ENCODE measurements at regions not wholly inside any gene's neighbourhood (a gene's known extent, or its start where the extent isn't known, plus 50 kb on each side); places are given as distances from the start of the nearest gene placed in this dataset.

- H3K9me3 ChIP-seq (ENCODE audit: low read length) = no peaks in the 10 kb centered on the region
- H3K4me1 ChIP-seq (ENCODE audit: insufficient read depth, low read length) = peaks cover 52% of the 10 kb centered on the region
- H3K4me3 ChIP-seq (ENCODE audit: low read length) = no peak overlapping the region
- H3K36me3 ChIP-seq (ENCODE audit: insufficient read depth, low read length) = no peaks in the 10 kb centered on the region
- H3K27me3 ChIP-seq (ENCODE audit: insufficient read depth, low read length) = no peaks in the 10 kb centered on the region
- H2AFZ ChIP-seq (ENCODE audit: low read depth, low read length) = no peak overlapping the region
Observed at GRCh38 chr2:104701411-104701911, 152.5 kb upstream of the POU3F3 start.

DNA sequence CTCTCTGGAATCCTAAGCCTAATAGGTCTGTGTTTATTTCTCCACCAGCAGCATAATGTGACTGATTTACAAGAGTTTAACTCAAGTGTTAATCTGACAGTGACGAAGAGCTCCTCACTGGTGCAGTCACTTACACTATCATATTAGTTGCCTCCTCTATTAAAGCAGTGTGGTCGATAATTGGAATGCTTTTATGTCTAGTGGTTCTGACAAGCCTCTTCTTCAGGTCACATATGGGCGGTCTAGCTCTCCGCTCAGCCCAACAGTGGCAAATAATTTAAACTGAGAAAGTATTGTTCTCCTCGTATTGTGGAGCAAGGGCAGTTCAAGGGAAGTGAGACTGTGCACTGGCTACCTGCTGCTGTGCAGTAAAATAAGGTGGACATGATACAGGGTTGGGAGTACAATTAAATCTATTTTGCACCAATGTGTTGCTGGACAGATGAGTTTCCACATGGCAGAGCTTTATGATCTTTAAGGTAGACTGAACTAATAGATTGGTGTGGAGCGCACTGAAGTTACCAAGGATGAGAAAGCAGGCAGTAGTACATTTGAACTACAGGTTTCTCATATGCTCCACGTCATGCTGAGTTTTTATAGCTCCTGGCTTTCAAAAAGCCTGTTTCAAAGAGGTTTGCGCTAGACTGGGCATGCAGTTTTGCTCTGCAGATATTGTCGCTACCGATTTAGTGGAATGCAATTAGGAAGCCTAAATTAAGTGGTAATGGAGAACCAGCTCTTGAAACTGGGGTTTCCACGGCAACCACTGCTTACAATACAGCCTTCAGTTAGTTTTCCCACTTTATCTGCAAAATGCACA, 151.7 kb upstream of the POU3F3 start:
- Histone ChIP-seq H3K36me3 (ENCODE audit: insufficient read depth, low read length) (no peaks in the 10 kb centered on the region), H3K4me3 (ENCODE audit: low read length) (peak overlapping the region; percentile 29), H2AFZ (ENCODE audit: low read depth, low read length) (peak overlapping the region; percentile 45), H3K27me3 (ENCODE audit: insufficient read depth, low read length) (no peaks in the 10 kb centered on the region), H3K4me1 (ENCODE audit: insufficient read depth, low read length) (peaks cover 52% of the 10 kb centered on the region), H3K9me3 (ENCODE audit: low read length) (no peaks in the 10 kb centered on the region)

- Histone ChIP-seq H3K27me3 (ENCODE audit: insufficient read depth, low read length) (no peaks in the 10 kb centered on the region), H3K4me3 (ENCODE audit: low read length) (no peak overlapping the region), H3K36me3 (ENCODE audit: insufficient read depth, low read length) (no peaks in the 10 kb centered on the region), H3K4me1 (ENCODE audit: insufficient read depth, low read length) (peaks cover 52% of the 10 kb centered on the region), H2AFZ (ENCODE audit: low read depth, low read length) (peak overlapping the region; percentile 45), H3K9me3 (ENCODE audit: low read length) (no peaks in the 10 kb centered on the region)
Observed at GRCh38 chr2:104703669-104704068, 150.2 kb upstream of the POU3F3 start.

GRCh38 chr2:104704496-104705245, 149.2 kb upstream of the POU3F3 start:
- no peaks in the 10 kb centered on the region for H3K36me3 ChIP-seq (ENCODE audit: insufficient read depth, low read length)
- H3K4me1 ChIP-seq (ENCODE audit: insufficient read depth, low read length) = peaks cover 52% of the 10 kb centered on the region
- H3K4me3 ChIP-seq (ENCODE audit: low read length) = no peak overlapping the region
- no peak overlapping the region for H2AFZ ChIP-seq (ENCODE audit: low read depth, low read length)
- no peaks in the 10 kb centered on the region for H3K9me3 ChIP-seq (ENCODE audit: low read length)
- H3K27me3 ChIP-seq (ENCODE audit: insufficient read depth, low read length) = no peaks in the 10 kb centered on the region

DNA sequence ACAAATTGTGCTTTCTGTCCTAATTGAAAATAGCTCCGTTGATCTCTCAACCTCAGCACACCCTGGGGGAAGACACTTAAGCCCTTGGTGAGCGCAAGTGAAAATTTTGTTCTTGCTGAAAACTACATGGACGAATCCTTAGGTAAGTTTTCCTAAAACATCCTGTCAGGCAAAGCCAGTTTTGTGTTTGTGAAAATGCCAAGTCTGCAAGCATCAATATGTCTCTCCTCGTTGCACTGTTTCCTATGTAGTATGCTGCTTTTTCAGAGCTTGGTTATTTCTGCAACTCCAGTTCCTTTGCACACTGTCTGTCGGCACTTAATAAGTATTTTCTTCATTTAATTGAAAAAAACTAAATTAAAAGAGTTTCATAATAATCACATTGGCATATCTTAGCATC, 146.9 kb upstream of the POU3F3 start:
- peaks cover 40% of the 10 kb centered on the region for H3K4me1 ChIP-seq (ENCODE audit: insufficient read depth, low read length)
- no peak overlapping the region for H3K4me3 ChIP-seq (ENCODE audit: low read length)
- no peaks in the 10 kb centered on the region for H3K27me3 ChIP-seq (ENCODE audit: insufficient read depth, low read length)
- no peaks in the 10 kb centered on the region for H3K9me3 ChIP-seq (ENCODE audit: low read length)
- no peaks in the 10 kb centered on the region for H3K36me3 ChIP-seq (ENCODE audit: insufficient read depth, low read length)
- no peak overlapping the region for H2AFZ ChIP-seq (ENCODE audit: low read depth, low read length)

GRCh38 chr2:104708967-104709366, 144.9 kb upstream of the POU3F3 start:
- H3K4me3 ChIP-seq (ENCODE audit: low read length) = no peak overlapping the region
- no peaks in the 10 kb centered on the region for H3K27me3 ChIP-seq (ENCODE audit: insufficient read depth, low read length)
- no peaks in the 10 kb centered on the region for H3K9me3 ChIP-seq (ENCODE audit: low read length)
- H3K4me1 ChIP-seq (ENCODE audit: insufficient read depth, low read length) = peaks cover 21% of the 10 kb centered on the region
- H2AFZ ChIP-seq (ENCODE audit: low read depth, low read length) = no peak overlapping the region
- no peaks in the 10 kb centered on the region for H3K36me3 ChIP-seq (ENCODE audit: insufficient read depth, low read length)

DNA sequence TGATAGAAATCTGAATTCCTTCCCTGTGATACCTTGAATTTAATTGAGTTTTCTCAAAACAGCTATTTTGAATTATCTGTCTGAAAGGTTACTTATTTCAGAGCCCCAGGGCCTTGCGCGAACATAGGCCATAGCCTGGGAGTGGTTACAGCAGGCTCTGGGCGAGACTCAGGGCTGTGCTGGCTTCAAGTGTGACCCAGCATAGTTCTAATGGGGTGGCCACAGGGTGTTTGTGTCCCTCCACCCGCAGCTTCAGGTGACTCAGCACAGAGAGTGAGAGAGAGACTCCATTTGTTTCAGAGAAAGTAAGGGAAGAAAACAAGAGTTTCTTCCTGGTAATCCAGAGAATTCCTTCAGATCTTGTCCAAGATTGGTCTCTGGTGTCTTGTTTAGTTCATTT, 137.9 kb upstream of the POU3F3 start:
- peaks cover 2% of the 10 kb centered on the region for H3K9me3 ChIP-seq (ENCODE audit: low read length)
- no peak overlapping the region for H2AFZ ChIP-seq (ENCODE audit: low read depth, low read length)
- H3K4me1 ChIP-seq (ENCODE audit: insufficient read depth, low read length) = no peaks in the 10 kb centered on the region
- H3K4me3 ChIP-seq (ENCODE audit: low read length) = no peak overlapping the region
- no peaks in the 10 kb centered on the region for H3K27me3 ChIP-seq (ENCODE audit: insufficient read depth, low read length)
- no peaks in the 10 kb centered on the region for H3K36me3 ChIP-seq (ENCODE audit: insufficient read depth, low read length)

- H3K4me1 ChIP-seq (ENCODE audit: insufficient read depth, low read length) = no peaks in the 10 kb centered on the region
- H3K36me3 ChIP-seq (ENCODE audit: insufficient read depth, low read length) = no peaks in the 10 kb centered on the region
- no peaks in the 10 kb centered on the region for H3K27me3 ChIP-seq (ENCODE audit: insufficient read depth, low read length)
- H3K9me3 ChIP-seq (ENCODE audit: low read length) = peaks cover 6% of the 10 kb centered on the region
- no peak overlapping the region for H3K4me3 ChIP-seq (ENCODE audit: low read length)
- no peak overlapping the region for H2AFZ ChIP-seq (ENCODE audit: low read depth, low read length)
Observed at GRCh38 chr2:104733226-104733943, 120.5 kb upstream of the POU3F3 start.

- no peaks in the 10 kb centered on the region for H3K36me3 ChIP-seq (ENCODE audit: insufficient read depth, low read length)
- no peaks in the 10 kb centered on the region for H3K27me3 ChIP-seq (ENCODE audit: insufficient read depth, low read length)
- no peak overlapping the region for H2AFZ ChIP-seq (ENCODE audit: low read depth, low read length)
- no peaks in the 10 kb centered on the region for H3K4me1 ChIP-seq (ENCODE audit: insufficient read depth, low read length)
- H3K4me3 ChIP-seq (ENCODE audit: low read length) = no peak overlapping the region
- peaks cover 6% of the 10 kb centered on the region for H3K9me3 ChIP-seq (ENCODE audit: low read length)
Observed at GRCh38 chr2:104734937-104735586, 118.9 kb upstream of the POU3F3 start.

GRCh38 chr2:104736026-104736425, 117.9 kb upstream of the POU3F3 start:
- Histone ChIP-seq H3K4me1 (ENCODE audit: insufficient read depth, low read length) (no peaks in the 10 kb centered on the region), H3K4me3 (ENCODE audit: low read length) (no peak overlapping the region), H2AFZ (ENCODE audit: low read depth, low read length) (no peak overlapping the region), H3K9me3 (ENCODE audit: low read length) (peaks cover under 1% of the 10 kb centered on the region), H3K36me3 (ENCODE audit: insufficient read depth, low read length) (no peaks in the 10 kb centered on the region), H3K27me3 (ENCODE audit: insufficient read depth, low read length) (no peaks in the 10 kb centered on the region)

DNA sequence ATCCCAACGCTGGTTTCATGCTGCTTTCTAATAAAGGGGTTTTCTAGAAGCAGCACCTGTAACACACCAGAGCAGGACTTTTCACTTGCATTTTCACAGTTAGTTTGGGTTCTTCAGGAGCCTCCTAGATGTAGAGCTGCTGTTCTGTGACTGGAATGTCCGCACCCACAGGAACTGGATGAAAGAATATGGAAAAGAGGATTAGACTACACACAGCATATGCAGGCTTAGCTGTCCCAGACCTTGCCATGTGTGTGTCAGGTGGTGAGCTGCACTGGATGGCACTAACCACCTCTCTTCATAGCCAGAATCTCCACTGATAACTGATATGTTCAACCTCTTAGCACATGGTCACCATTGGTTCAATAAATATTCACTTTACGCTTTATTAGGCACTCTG, 112.1 kb upstream of the POU3F3 start:
- Histone ChIP-seq H3K4me3 (ENCODE audit: low read length) (no peak overlapping the region), H3K4me1 (ENCODE audit: insufficient read depth, low read length) (no peaks in the 10 kb centered on the region), H3K36me3 (ENCODE audit: insufficient read depth, low read length) (no peaks in the 10 kb centered on the region), H2AFZ (ENCODE audit: low read depth, low read length) (no peak overlapping the region), H3K27me3 (ENCODE audit: insufficient read depth, low read length) (no peaks in the 10 kb centered on the region), H3K9me3 (ENCODE audit: low read length) (no peaks in the 10 kb centered on the region)

- Histone ChIP-seq H3K9me3 (ENCODE audit: low read length) (no peaks in the 10 kb centered on the region), H3K27me3 (ENCODE audit: insufficient read depth, low read length) (no peaks in the 10 kb centered on the region), H3K36me3 (ENCODE audit: insufficient read depth, low read length) (no peaks in the 10 kb centered on the region), H3K4me3 (ENCODE audit: low read length) (no peak overlapping the region), H3K4me1 (ENCODE audit: insufficient read depth, low read length) (peaks cover 5% of the 10 kb centered on the region), H2AFZ (ENCODE audit: low read depth, low read length) (no peak overlapping the region)
Observed at GRCh38 chr2:104744537-104744936, 109.4 kb upstream of the POU3F3 start.

Measured in neuron (in vitro differentiated cells).